Activated T-cell treated with anti-CD3 and anti-CD28 coated beads, Interleukin-2, amount 50 U/mL, for 48 hours (primary cell): ENCODE measurements at regions not wholly inside any gene's neighbourhood (a gene's known extent, or its start where the extent isn't known, plus 50 kb on each side); places are given as distances from the start of the nearest gene placed in this dataset.
"Not testable (repeated sequence)": the region's sequence is repeated elsewhere in the genome, so short reads cannot be mapped to it uniquely, and the experiment has no call there.

Experiments
- DNase-seq, 2 experiments: peaks; one replicate each; pipeline ENCODE4 v3.0.0-alpha.2; 2020

DNA sequence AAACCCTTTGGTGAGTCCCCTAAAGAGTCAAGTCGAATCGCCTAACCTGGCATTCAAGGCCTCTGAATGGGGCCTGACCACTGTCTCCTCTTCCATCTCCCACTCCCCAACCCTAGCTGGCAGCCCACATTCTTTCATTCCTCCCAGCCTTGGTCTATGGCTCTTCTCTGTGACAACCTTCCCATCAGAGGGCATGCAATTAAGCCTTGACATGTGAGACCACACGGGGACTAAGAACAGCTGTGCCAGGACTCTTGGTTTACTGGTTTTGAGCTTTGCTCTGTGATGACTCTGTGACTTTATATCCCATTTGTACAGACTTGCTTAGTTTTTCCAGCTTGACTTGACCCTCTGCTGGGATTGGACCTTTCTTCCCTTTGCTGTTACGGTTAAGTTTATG is 116.6 kb downstream of the BUB3 start:
- no peak for DNase-seq

DNA sequence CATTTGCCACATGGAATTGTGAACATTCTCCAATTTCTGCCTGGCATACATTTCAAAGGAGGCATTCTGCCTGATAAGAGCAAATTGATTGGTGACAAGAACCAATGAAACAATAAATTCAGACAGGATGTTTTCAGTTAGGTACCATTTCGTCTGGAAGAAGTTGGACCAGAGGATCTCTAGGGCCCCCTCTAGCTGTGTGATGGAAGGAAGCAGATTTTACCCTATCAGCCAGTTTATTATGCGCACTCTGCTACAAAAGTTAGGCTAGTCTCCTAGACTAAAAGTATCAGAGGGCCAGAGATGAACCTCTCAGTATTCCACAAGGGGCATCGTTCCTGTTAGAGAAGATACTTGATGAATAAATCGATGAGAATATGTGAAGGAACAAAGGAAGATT is 118.0 kb downstream of the BUB3 start:
- DNase-seq: no peak

- DNase-seq: no peak
Observed at GRCh38 chr10:123274306-123275135, 120.3 kb downstream of the BUB3 start.

- no peak for DNase-seq
Observed at GRCh38 chr10:123275136-123275564, 120.9 kb downstream of the BUB3 start.

GRCh38 chr10:123278445-123278844 is 124.2 kb downstream of the BUB3 start:
- no peak for DNase-seq

- not testable (repeated sequence) for DNase-seq
Observed at GRCh38 chr10:123283371-123283770, 129.2 kb downstream of the BUB3 start.

GRCh38 chr10:123284022-123284421 is 129.8 kb downstream of the BUB3 start:
- DNase-seq: no peak

- peak; percentile 44 to 56 for DNase-seq
Observed at GRCh38 chr10:123287594-123288247, 133.5 kb downstream of the BUB3 start.

- DNase-seq: no peak
Observed at GRCh38 chr10:123289432-123289831, 135.2 kb downstream of the BUB3 start.

GRCh38 chr10:123294109-123294508 is 139.9 kb downstream of the BUB3 start:
- DNase-seq: no peak

GRCh38 chr10:123294886-123295285 is 140.7 kb downstream of the BUB3 start:
- no peak for DNase-seq

GRCh38 chr10:123295644-123296043 is 141.4 kb downstream of the BUB3 start:
- DNase-seq: no peak

GRCh38 chr10:123297175-123297574 is 143.0 kb downstream of the BUB3 start:
- no peak for DNase-seq

- no peak for DNase-seq
Observed at GRCh38 chr10:123298583-123298982, 144.4 kb downstream of the BUB3 start.

DNA sequence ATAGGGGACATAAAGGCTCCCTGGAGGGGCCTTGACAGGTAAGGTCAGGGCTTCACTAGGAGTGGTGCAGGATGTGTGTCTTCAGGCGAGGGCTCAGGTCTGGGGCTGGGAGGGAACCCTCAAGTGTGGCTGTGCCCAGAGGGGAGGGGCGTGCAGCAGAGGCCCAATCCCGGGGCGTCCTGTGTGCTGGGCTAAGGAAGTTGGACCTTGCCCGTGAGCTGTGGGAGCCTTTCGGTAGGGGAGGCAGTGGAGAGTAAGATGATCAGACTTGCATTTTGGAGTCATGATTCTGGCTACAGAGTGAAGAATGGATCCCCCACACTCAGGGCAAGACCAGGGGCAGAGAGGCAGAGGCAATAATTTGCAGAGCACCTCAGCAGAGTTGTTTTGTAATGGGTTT is 145.4 kb downstream of the BUB3 start:
- no peak for DNase-seq

GRCh38 chr10:123301077-123301857 is 147.1 kb downstream of the BUB3 start:
- no peak for DNase-seq

- no peak for DNase-seq
Observed at GRCh38 chr10:123303581-123304337, 149.6 kb downstream of the BUB3 start.

- DNase-seq: no peak
Observed at GRCh38 chr10:123305671-123306070, 151.5 kb downstream of the BUB3 start.

GRCh38 chr10:123306290-123306689 is 152.1 kb downstream of the BUB3 start:
- no peak for DNase-seq

DNA sequence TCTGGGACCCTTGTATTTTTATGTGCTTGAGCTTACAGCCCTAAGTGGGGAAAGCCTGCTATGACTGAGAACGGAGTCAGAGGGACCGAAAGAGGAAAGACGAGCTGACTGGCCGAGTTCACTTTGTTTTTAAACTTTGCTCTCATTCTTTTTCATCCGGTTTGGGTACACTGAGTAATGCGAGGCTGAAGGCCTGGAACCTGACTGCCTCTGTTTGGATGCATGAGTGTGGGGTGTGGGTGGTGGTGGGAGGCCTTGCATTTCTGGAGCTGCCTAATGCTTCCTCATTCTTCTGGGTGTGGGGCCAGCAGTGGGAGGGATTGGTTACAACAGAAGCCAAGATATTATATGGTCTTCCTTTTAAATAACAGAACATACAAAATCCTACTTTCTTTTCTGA is 155.5 kb downstream of the BUB3 start:
- no peak for DNase-seq

- no peak for DNase-seq
Observed at GRCh38 chr10:123316776-123317175, 162.6 kb downstream of the BUB3 start.

DNA sequence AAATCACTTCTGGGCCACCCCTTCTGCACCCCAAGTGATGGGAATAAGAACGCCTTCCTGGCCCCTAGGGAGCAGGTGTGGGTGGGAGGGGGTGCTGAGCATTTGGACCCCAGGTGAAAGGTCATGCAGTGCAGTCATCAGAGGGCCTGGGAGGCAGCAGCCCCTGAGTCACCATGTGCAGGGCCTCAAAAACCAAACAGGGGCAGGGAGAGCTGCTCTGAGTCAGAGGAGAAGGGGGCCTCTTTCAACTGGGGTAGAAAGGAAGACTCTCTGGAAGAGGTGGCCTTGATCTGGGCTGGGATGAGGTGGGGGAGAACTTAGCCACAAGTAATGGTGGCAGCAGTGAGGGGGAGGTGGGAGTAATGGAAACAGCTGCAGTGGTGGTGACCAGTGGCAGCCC is 164.3 kb downstream of the BUB3 start:
- DNase-seq: peak; percentile 25 to 28

DNA sequence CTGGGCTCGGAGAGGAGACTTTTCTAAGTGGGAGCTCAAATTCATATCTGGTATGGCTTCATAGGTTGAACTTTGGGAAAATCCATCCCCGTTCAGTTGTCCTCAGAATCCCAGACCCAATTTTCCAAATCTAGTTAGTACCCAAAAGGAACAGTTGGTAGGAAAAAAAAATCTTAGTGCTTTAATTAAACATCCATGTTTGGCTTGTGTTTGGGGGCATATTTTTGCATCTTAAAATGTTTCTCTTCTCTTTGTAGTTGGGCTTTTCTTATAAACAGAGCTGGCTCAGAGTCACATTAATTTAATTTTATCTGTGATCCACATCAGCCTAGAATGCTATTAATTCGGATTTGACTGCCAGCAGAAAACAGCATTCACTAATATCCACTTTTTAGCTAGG is 165.9 kb downstream of the BUB3 start:
- no peak for DNase-seq
